Hippocampal formation (tissue), 2 donors: ENCODE measurements at regions not wholly inside any gene's neighbourhood (a gene's known extent, or its start where the extent isn't known, plus 50 kb on each side); places are given as distances from the start of the nearest gene placed in this dataset.

Source experiments
- DNase-seq, 2 donors: peaks; one replicate each; lab custom pipeline; 2025; lab: John Stamatoyannopoulos, UW

- no peak for DNase-seq
Measured at GRCh38 chr7:155216475-155217272, 81.0 kb upstream of the INSIG1 start.

DNA sequence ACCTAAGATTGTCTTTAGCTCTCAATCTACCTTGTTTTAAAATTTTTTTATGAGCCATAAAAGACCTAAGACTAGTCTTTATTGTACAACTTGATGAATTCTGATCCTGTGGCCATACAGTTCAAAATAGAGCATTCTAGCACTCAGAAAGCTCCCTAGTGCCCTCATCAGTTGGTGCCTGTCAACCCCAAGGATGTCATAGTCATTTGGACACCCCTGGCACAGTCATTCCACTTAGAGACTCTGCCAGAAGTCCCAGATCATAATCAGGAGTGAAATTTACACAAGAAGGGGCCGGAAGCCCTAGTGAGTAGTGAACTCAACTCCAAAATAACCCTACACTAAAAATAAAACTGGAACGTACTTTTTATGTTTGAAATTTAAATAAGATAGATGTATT, 80.0 kb upstream of the INSIG1 start:
- DNase-seq = no peak

GRCh38 chr7:155218276-155219153, 79.2 kb upstream of the INSIG1 start:
- DNase-seq = no peak

DNA sequence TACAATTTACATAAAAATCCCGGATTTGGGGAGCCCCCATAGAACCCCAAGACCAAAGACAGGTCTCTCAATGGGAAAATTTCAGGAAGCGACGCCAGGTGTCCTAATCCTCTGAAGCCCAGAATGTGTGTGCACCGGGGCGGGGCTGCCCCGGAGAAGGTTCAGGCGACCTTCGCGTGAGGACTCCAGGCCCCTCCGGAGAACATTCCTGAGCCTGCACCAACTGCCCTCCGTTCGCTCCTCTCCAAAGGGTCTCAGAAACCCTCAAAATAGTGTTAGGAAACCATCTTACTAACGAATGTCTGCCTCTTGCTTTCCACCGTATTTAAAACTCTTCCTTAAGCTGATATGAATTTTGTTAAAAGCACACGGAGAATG, 78.5 kb upstream of the INSIG1 start:
- DNase-seq = no peak

- no peak for DNase-seq
Measured at GRCh38 chr7:155219947-155220769, 77.5 kb upstream of the INSIG1 start.

- DNase-seq = no peak
Measured at GRCh38 chr7:155220903-155221302, 76.8 kb upstream of the INSIG1 start.

GRCh38 chr7:155221547-155221946, 76.1 kb upstream of the INSIG1 start:
- DNase-seq = no peak

GRCh38 chr7:155222061-155222460, 75.6 kb upstream of the INSIG1 start:
- no peak for DNase-seq

DNA sequence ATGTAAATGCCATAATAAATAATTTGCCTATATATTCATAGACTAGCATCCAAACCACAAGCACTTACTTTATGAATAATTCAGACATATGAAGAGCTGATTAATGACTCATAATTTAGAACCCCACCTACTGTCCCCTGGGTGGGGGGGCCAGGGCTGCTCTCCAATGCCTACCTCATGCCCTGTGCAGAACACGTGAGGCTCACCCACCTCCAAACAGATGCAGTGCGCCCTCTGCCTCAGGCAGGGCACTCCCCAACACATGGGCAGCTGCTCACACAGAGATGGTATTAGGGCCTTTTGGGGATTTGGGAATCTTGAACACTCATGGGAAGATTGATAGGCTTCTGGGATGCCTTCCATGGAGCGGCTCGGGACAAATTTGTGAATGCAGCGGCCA, 75.1 kb upstream of the INSIG1 start:
- no peak for DNase-seq

DNA sequence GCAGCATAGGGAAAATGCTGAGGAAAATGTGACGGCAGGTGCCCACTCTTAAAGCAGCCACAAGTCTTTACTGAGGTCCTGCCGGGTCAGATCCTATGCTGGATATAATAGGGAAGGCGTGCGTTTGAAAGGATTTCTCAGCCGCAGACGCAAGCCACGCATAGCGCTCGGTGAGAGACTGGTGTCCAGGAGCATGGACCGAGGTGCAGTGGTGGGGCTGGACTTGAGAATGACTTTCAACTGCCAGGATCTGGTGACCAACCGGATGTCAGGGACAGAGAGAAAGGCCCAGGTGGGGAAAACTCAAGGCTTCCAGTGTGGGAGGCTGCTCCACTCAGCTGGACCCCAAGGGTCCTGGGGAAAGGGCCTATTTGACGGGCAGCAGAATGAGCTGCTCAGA, 74.7 kb upstream of the INSIG1 start:
- no peak for DNase-seq

- DNase-seq = no peak
Measured at GRCh38 chr7:155223503-155223902, 74.2 kb upstream of the INSIG1 start.

DNA sequence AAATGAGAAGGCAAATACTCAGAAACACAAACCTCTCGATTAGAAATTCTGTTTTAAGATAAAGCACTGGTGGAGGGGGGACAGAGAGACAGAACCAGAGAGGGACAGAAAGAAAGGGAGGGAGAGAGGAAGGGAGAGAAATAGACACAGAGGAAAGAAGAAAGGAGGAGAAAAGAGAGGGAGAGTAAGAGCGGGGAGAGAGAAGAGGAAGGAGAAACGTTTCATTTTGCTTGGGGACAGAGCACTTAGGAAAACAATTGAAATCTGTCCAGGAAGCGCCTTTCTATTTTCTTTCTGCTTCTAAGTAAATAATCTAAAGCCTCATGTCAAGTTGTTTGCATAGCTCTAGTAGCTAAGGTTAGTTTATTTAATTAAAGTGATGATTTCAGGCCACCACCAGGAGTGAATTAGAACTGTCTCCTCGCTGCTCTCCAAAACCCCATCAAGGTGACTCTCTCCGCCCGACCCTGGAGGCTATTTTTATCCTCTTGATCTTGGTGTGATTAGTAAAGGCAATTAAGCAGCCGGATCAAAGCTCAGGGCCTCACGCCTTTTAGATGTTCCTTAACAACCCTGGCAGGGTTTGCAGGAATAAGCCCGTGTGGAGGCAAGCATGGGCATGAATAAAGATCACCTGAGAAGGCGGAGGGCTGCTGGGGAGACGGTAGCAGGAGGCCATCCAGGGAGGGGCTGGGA, 73.4 kb upstream of the INSIG1 start:
- DNase-seq = no peak

GRCh38 chr7:155225095-155225494, 72.6 kb upstream of the INSIG1 start:
- no peak for DNase-seq

DNA sequence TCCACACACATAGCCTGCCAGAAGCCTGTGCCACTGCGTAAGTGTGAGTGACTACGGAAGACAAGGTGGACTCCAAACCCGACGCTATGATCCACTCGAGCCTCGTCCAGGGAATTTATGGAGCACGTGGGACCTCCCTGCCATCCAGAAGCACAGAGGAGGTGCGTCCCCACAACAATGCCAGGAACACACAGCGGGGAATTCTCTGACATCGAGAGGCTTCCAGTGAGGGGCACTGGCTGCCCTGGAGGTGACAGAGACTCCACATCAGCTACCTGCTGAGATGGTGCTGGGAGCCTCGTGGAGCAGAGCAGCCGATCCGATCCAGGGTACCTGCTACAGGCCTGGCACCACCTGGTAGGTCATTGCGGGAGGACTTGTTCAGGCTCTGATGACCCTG, 72.2 kb upstream of the INSIG1 start:
- no peak for DNase-seq

DNA sequence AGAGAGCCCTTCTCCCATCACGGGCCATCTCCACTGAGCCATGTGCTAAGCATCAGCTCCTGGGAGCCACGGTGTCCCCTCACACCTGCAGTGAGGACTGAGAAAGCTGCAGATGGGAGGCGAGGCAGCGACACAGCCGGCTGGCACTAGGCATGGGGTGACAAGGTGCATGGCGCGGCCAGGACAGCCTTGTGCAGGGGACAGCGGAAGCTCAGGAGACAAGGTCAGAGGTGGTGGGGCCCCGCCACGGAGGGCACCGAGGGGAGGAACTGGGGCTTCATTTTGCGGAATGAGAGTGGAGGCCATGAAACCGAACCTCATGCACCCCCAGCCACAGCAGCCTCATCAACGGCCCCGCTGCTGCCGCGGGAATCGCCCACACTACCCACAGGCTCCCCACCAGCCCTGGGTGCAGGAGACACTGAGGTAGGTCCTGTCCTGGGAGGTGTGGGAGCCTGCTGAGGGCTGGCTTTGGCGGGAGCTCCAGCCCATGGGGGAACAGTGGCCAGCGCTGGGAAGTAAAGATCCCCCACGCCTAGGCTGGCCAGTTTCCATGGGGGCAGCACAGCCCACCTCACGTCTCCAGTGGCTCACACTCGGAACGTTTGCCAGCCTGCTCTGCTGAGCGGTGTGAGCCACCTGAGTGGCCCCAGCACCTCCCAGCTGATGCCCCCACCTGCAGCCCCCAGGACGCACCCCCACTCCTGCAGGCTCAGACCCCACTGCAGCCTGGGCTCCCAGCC, 71.2 kb upstream of the INSIG1 start:
- no peak for DNase-seq

DNA sequence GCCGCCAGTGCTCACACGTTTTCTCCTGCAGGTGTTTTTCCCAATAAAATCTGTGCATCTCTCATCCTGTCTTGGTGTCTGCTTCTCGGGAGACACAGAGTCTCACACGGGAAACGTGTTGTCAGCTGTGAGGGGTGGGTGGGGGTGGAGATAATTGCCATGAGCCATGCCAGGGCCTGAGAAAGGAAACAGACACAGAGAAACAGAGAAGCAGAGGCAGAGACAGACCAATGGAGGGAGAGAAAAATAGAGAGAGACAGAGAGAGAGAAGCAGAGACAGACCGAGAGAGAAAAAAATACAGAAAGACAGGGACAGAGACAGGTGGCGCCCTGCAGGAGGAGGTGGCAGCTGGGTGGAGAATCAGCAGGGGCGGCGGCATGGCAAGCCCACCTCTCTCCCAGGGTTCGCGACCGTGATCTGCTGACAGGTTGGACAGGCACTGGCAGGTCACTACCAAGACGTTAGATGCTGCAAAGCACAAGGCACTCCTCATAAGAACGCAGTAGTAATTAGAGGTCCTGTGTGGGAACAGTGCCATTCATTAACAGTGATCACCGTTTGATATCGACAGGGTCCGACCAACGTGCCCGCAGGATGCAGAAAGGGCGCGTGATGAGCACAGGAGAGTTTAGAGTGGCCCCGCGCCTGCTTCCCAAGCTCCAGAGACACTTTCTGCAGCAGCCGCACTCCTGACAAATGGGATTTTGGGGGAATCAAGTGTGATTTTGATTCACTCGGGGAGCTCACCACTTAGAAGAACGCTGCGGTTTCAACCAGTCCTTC, 70.5 kb upstream of the INSIG1 start:
- DNase-seq = no peak

DNA sequence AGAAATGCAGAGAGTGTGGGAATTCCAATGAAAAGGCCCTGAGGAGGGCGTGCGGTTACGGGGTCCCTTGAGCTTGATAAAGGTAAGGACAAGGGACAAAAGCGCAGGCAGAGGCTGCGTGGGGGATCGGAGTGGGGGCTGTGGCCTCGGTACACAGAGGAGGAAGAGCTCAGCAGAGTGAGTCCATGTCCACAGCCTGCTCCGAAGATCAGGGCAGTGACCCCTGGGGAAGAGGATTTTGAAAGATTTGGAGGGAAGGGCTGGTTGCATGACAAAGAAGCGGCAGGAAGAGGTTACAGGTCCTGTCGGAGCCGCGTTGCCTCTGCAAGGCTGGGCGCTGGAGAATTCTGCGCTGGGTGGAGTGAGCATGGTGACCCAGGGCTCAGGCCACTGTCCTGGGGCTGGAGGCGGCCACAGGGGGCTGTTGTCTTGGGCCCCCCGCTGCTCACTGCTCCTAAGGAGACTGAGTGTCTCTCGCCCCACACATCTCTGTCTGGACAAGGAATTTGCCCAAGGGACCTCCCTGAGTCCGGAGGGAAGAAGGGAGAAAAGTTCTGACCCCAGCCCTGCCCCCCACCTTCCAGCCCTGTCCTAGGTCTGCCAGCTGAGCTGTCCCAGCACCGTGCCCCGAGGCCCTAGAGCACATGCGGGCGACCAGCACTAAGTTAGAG, 69.8 kb upstream of the INSIG1 start:
- DNase-seq = no peak

GRCh38 chr7:155228459-155228845, 69.2 kb upstream of the INSIG1 start:
- no peak for DNase-seq

- no peak for DNase-seq
Measured at GRCh38 chr7:155228894-155229293, 68.8 kb upstream of the INSIG1 start.
